ENCODE measurements at regions not wholly inside any gene's neighbourhood (a gene's known extent, or its start where the extent isn't known, plus 50 kb on each side); places are given as distances from the start of the nearest gene placed in this dataset.

- DNase-seq (ENCODE audit: low read depth), result no peak
- no peak overlapping the region for H3K4me3 ChIP-seq (ENCODE audit: low read length)
- no peak overlapping the region for H3K9ac ChIP-seq (ENCODE audit: low read length)
- H3K27me3 ChIP-seq (replicated peaks; ENCODE audit: control insufficient read depth, insufficient read depth, low read length), result peaks cover 6% of the 10 kb centered on the region
- no peaks in the 10 kb centered on the region for H3K9me3 ChIP-seq (ENCODE audit: control insufficient read depth, low read length)
- H3K4me1 ChIP-seq (ENCODE audit: control insufficient read depth, insufficient read depth, low read length), result peaks cover 15% of the 10 kb centered on the region
- H3K36me3 ChIP-seq (ENCODE audit: control insufficient read depth, insufficient read depth, low read length, severe bottlenecking), result no peaks in the 10 kb centered on the region
These were observed 53.2 kb upstream of the SIAH1 start for GRCh38 chr16:48438414-48438813.

DNA sequence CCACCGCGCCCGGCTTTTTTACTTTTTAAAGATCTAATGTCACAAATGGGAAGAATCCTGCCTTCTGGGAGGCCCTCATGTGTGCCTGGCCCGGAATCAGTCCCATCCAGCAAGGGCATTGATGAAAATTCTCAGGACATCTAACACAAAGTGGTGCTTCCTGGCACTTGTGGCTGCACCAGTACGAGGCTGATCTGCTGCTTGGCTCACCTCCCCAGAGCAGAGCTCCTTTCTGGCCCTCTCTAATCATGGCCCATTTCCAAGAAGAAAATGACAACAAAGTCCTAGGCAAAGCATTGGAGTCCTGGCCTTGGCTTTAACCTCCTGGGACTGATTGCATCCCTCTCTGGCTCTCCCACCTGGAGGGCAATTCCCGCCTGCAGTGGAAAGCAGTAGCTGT lies 50.7 kb upstream of the SIAH1 start:
- Histone ChIP-seq H3K4me1 (ENCODE audit: control insufficient read depth, insufficient read depth, low read length) (peaks cover 15% of the 10 kb centered on the region), H3K27me3 (replicated peaks; ENCODE audit: control insufficient read depth, insufficient read depth, low read length) (peaks cover 6% of the 10 kb centered on the region), H3K9me3 (ENCODE audit: control insufficient read depth, low read length) (no peaks in the 10 kb centered on the region), H3K9ac (ENCODE audit: low read length) (no peak overlapping the region), H3K36me3 (ENCODE audit: control insufficient read depth, insufficient read depth, low read length, severe bottlenecking) (no peaks in the 10 kb centered on the region), H3K4me3 (ENCODE audit: low read length) (no peak overlapping the region)
- no peak for DNase-seq (ENCODE audit: low read depth)

DNA sequence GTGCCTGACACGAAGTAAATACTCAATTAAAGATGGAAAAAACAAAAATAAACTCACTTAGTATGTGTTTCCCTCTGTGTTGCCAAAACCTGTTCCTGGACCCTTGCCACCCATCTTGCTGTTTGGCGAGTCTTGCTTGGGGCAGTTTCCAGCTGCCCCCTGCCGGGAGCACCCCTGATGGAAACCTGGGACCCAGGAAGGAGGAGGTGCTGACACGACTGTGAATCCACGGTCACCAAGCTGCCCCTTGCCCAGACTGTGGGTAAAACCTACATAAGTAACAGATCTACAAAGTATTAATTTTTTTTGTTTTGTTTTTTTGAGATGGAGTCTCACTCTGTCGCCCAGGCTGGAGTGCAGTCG lies 50.1 kb upstream of the SIAH1 start:
- peaks cover 6% of the 10 kb centered on the region for H3K27me3 ChIP-seq (replicated peaks; ENCODE audit: control insufficient read depth, insufficient read depth, low read length)
- peaks cover 15% of the 10 kb centered on the region for H3K4me1 ChIP-seq (ENCODE audit: control insufficient read depth, insufficient read depth, low read length)
- H3K9ac ChIP-seq (ENCODE audit: low read length), result no peak overlapping the region
- no peak overlapping the region for H3K4me3 ChIP-seq (ENCODE audit: low read length)
- no peak for DNase-seq (ENCODE audit: low read depth)
- H3K36me3 ChIP-seq (ENCODE audit: control insufficient read depth, insufficient read depth, low read length, severe bottlenecking), result no peaks in the 10 kb centered on the region
- no peaks in the 10 kb centered on the region for H3K9me3 ChIP-seq (ENCODE audit: control insufficient read depth, low read length)
